ENCODE measurements at regions not wholly inside any gene's neighbourhood (a gene's known extent, or its start where the extent isn't known, plus 50 kb on each side); places are given as distances from the start of the nearest gene placed in this dataset.

DNA sequence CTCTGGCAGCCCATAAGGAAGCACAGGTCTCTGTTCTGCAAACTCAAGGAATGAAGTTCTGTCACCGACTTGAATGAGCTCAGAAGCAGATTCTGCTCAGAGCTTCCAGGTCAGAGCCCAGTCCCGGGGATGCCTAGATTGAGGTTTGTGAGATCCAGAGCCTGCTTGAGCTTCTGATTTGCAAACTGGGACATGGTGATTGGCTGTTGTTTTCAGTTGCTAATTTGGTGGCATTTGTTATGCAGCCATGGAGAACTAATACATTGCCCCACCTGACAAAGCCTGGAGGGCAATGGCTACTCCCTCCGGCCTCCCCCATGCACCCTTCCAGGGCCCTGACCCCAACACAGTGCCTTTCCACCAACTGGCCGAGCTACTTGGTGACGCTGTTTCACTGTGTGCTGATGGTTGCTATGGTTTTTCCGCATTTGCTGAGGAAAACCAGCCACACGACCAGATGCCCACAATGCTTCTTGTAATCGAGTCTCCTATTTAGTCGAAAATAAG, 379.5 kb upstream of the ATP10A start:
- H3K9me3 ChIP-seq = no peaks in the 10 kb centered on the region
- H3K27me3 ChIP-seq = no peaks in the 10 kb centered on the region
- H3K4me3 ChIP-seq = no peak overlapping the region
- H3K27ac ChIP-seq = no peak overlapping the region
- intact Hi-C loops (cut with DNase I) = no loop called here
- no peaks in the 10 kb centered on the region for H3K4me1 ChIP-seq
- no peak for TF ChIP-seq POLR2A (IDR thresholded peaks at IDR 0.05)
- no peak for TF ChIP-seq POLR2AphosphoS5 (IDR thresholded peaks at IDR 0.05; ENCODE audit: insufficient read depth in 1 of 2, low read depth in 1 of 2)
- TF ChIP-seq, protein P1, sequence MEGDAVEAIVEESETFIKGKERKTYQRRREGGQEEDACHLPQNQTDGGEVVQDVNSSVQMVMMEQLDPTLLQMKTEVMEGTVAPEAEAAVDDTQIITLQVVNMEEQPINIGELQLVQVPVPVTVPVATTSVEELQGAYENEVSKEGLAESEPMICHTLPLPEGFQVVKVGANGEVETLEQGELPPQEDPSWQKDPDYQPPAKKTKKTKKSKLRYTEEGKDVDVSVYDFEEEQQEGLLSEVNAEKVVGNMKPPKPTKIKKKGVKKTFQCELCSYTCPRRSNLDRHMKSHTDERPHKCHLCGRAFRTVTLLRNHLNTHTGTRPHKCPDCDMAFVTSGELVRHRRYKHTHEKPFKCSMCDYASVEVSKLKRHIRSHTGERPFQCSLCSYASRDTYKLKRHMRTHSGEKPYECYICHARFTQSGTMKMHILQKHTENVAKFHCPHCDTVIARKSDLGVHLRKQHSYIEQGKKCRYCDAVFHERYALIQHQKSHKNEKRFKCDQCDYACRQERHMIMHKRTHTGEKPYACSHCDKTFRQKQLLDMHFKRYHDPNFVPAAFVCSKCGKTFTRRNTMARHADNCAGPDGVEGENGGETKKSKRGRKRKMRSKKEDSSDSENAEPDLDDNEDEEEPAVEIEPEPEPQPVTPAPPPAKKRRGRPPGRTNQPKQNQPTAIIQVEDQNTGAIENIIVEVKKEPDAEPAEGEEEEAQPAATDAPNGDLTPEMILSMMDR (IDR thresholded peaks at IDR 0.05) = no peak
- DNase-seq (ENCODE audit: extremely low spot score in 2 of 2) = no peak
- no peaks in the 10 kb centered on the region for H3K36me3 ChIP-seq

DNA sequence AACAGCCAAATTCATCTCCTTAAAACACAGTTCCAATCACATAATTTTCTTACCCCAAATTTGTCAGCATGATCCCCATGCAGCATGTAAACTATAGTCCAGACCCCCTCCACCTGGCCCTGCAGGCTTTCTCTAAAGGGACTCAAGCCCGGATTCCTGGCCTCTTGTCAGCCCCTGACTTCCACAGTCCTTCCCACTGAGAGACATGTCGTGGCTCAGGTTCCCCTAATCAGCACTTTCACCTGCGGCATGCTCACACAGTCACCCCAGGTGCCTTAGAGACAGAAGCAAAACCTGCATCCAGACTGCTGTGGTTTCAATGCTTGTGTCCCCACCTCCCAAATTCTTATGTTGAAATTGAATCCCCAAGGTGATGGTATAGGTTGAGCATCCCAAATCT, 372.7 kb upstream of the ATP10A start:
- H3K4me3 ChIP-seq = no peak overlapping the region
- TF ChIP-seq, protein P1 (IDR thresholded peaks at IDR 0.05) = no peak
- TF ChIP-seq POLR2AphosphoS5 (IDR thresholded peaks at IDR 0.05; ENCODE audit: insufficient read depth in 1 of 2, low read depth in 1 of 2) (no peak), POLR2A (IDR thresholded peaks at IDR 0.05) (no peak)
- intact Hi-C loops (cut with DNase I) = no loop called here
- H3K27ac ChIP-seq = no peak overlapping the region
- H3K9me3 ChIP-seq = no peaks in the 10 kb centered on the region
- H3K27me3 ChIP-seq = no peaks in the 10 kb centered on the region
- H3K4me1 ChIP-seq = no peaks in the 10 kb centered on the region
- DNase-seq (ENCODE audit: extremely low spot score in 2 of 2) = no peak
- no peaks in the 10 kb centered on the region for H3K36me3 ChIP-seq

DNA sequence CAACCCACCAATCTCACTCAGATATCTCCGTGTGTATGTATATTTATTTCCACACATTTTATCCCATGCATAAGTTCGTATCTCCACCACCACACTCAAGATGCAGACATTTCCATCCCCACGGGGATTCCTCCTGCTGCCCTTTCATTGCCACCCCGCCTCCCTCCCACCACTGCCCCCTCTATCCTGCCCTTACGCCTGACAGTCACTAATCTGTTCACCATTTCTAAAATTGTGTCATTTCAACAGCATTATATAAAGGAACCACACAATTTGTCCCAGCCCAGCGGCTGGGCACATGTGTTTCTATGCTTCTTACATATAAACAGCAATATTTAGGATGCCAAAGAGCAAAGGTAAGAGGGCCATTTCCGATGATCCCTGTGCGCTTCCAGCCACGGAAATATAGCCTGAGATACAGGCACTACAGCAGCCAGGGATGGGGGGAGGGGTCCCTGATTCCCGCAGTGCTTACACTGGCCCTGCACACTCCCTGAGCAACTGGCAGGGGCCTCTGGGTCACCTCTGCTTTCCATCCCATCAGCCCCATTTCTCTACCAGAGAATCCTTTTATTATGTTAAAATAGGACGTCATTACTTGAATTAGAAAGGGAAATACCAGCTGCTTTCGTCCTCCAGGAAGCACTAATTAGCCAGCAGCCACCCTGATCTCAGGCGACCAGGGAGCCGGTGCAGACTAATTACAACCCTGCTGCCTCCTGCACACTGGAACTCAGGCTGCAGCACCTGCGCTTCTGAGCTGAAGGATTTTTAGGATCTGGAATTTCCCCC, 372.0 kb upstream of the ATP10A start:
- Histone ChIP-seq H3K27ac (no peak overlapping the region), H3K4me3 (no peak overlapping the region), H3K4me1 (no peaks in the 10 kb centered on the region), H3K27me3 (no peaks in the 10 kb centered on the region), H3K36me3 (no peaks in the 10 kb centered on the region), H3K9me3 (no peaks in the 10 kb centered on the region)
- no peak for DNase-seq (ENCODE audit: extremely low spot score in 2 of 2)
- intact Hi-C loops (cut with DNase I) = no loop called here
- TF ChIP-seq, protein P1 (IDR thresholded peaks at IDR 0.05) = no peak
- TF ChIP-seq POLR2AphosphoS5 (IDR thresholded peaks at IDR 0.05; ENCODE audit: insufficient read depth in 1 of 2, low read depth in 1 of 2) (no peak), POLR2A (IDR thresholded peaks at IDR 0.05) (no peak)

DNA sequence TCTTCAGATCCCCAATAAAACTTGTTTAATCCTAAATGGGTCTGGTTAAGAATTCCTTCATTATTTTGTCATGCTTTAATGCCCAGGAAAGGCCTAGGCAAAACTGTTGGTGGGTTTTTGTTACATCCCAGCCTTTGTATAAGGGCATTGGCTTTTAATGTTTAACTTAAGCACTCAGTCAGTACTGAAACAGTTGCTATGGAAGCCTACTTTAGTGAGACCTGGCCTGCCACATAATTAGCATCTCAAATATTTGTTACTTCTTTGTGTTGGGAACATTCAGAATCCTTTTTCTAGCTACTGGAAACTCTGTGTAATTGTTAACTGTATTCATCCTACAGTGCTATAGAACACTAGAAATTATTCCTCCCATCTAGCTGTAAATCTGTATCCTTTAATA, 369.6 kb upstream of the ATP10A start:
- no peaks in the 10 kb centered on the region for H3K4me1 ChIP-seq
- no peak for DNase-seq (ENCODE audit: extremely low spot score in 2 of 2)
- intact Hi-C loops (cut with DNase I) = no loop called here
- no peak overlapping the region for H3K27ac ChIP-seq
- no peak overlapping the region for H3K4me3 ChIP-seq
- no peaks in the 10 kb centered on the region for H3K27me3 ChIP-seq
- H3K9me3 ChIP-seq = no peaks in the 10 kb centered on the region
- H3K36me3 ChIP-seq = no peaks in the 10 kb centered on the region
- TF ChIP-seq POLR2AphosphoS5 (IDR thresholded peaks at IDR 0.05; ENCODE audit: insufficient read depth in 1 of 2, low read depth in 1 of 2) (no peak), POLR2A (IDR thresholded peaks at IDR 0.05) (no peak)
- TF ChIP-seq, protein P1 (IDR thresholded peaks at IDR 0.05) = no peak

DNA sequence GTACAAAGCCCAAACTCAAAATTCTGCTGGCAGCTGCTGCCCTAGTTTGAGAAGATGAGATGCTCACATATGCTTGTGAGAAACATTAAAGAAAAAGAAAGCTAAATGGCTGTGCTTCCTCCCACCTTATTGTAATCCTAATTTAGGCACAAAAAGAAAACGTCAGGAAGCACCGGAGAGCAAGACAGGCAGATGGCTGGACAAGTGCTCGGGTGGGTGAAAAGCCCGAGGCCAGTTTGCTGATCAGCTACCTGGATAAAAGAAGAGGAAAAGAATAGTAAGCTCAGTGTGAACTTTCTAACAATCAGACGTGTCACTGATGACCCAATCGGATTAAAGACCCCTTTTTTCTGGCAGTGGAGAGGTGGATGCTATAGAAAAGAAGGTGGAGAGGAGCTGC, 368.0 kb upstream of the ATP10A start:
- no peak overlapping the region for H3K4me3 ChIP-seq
- no peak for DNase-seq (ENCODE audit: extremely low spot score in 2 of 2)
- no peaks in the 10 kb centered on the region for H3K27me3 ChIP-seq
- H3K27ac ChIP-seq = no peak overlapping the region
- H3K4me1 ChIP-seq = no peaks in the 10 kb centered on the region
- H3K36me3 ChIP-seq = no peaks in the 10 kb centered on the region
- intact Hi-C loops (cut with DNase I) = no loop called here
- no peak for TF ChIP-seq POLR2A (IDR thresholded peaks at IDR 0.05)
- TF ChIP-seq, protein P1 (IDR thresholded peaks at IDR 0.05) = no peak
- TF ChIP-seq POLR2AphosphoS5 (IDR thresholded peaks at IDR 0.05; ENCODE audit: insufficient read depth in 1 of 2, low read depth in 1 of 2) = no peak
- no peaks in the 10 kb centered on the region for H3K9me3 ChIP-seq

Data from vagina (tissue), 2 donors.